ENCODE measurements at regions not wholly inside any gene's neighbourhood (a gene's known extent, or its start where the extent isn't known, plus 50 kb on each side); places are given as distances from the start of the nearest gene placed in this dataset.

DNA sequence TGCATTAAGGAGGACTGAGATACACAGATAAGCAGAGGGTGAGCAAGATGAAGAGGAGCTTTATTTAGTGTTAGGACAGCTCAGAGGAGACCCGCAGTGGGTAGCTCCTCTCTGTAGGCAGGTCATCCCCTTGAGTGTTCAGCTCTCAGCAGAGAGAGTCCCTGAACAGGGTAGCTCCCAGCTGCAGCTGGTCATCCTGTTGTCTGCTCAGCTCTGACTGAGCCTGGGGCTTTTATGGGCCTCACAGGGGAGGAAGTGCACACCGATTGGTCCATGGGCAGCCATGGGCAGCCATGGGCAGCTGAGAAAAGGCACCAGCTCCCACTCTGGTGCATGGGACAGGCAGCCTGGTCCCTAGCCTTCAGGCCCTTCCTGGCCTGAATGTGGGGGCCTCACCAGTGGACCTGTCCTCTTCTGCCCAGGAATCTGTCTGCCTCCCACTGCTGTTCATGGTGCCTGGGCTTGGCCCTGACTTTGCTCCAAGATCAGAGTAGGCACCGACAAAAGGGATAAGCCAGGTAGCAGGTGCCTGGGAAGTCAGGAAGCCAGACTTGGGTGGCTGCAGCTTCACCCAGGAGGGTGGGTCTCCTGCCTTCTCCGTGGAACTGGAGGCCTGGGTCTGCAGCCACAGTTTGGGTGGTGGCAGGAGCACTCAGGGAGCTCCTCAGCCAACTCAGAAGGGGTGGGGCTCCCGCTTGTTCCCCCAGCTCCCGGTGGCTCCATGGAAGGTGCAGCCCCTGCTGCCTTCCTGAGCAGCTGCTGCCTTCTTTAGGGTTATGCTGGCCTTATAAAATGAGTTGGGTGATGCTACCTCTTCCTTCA lies 54.7 kb downstream of the MYEOV start:
- DNase-seq (ENCODE audit: low read depth in 2 of 2) = no peak

GRCh38 chr11:69350040-69350439 lies 56.1 kb downstream of the MYEOV start:
- no peak for DNase-seq (ENCODE audit: low read depth in 2 of 2)

- DNase-seq (ENCODE audit: low read depth in 2 of 2) = no peak
These were observed 56.6 kb downstream of the MYEOV start for GRCh38 chr11:69350596-69350995.

GRCh38 chr11:69351460-69351859 lies 57.5 kb downstream of the MYEOV start:
- DNase-seq (ENCODE audit: low read depth in 2 of 2) = no peak

- DNase-seq (ENCODE audit: low read depth in 2 of 2) = no peak
These were observed 58.2 kb downstream of the MYEOV start for GRCh38 chr11:69352166-69352565.

DNA sequence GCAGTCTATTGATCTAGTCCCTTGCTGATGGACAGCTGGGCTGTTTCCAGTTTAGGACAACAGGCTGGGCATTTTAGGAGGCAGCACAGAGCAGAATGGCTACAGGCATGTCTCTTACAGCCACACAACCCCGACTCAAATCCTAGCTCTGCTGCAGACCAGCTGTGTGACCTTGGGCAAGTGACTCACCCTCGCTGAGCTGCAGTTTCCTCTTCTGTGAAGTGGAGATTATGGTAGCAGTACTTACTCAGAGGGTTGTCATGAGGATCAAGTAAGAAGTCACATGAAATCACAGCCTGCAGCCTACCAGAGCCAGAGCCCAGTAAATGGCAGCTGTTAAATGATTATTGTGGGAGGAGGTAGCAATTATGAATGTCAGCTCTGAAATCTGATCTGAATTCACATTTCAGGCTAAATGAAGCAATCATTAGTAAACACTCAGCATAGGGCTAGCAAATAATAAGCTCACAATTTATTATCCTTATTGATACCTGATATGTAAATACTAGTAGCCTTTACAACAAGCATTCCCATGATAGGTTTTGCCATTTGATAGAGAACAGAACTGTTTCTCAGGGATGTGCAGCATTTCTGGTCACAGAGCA lies 58.9 kb downstream of the MYEOV start:
- peak; percentile 28 to 30 for DNase-seq (ENCODE audit: low read depth in 2 of 2)

GRCh38 chr11:69353696-69354544 lies 60.0 kb downstream of the MYEOV start:
- no peak for DNase-seq (ENCODE audit: low read depth in 2 of 2)

- no peak for DNase-seq (ENCODE audit: low read depth in 2 of 2)
These were observed 60.6 kb downstream of the MYEOV start for GRCh38 chr11:69354545-69354897.

- no peak for DNase-seq (ENCODE audit: low read depth in 2 of 2)
These were observed 61.5 kb downstream of the MYEOV start for GRCh38 chr11:69355346-69355940.

DNA sequence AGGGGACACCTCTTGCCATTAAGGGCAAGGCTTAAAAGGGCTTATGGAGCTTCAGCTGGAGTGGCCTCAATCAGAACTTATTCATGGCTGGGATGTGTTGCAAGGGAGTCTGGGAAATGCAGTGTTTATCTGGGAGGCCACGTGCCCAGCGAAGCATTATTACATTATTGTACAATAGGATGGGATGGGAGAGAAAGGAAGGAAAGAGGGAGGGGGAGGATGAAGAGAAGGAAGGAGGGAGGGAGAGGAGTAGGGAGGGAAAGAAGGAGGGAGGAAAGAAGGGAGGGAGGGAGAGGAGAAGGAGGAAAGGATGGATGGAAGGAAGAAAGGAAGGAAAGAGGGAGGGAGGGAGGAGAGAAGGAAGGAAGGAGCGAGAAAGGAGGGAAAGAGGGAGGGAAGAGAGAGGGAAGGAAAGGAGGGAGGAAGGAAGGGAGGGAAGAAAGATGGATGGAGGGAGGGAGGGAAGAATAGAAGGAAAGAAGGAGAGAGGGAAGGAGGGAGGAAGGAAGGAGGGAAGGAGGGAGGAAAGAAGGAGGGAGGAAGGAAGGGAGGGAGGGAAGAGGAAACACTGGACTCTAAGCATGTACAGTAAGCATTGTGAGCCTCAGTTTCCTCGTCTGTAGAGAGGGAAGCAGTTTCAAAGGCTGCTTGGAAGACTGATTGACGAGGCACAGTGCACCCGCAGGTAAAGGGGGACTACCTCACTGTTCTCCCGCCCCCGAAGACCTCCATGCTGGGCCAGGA lies 62.2 kb downstream of the MYEOV start:
- DNase-seq (ENCODE audit: low read depth in 2 of 2) = no peak

DNA sequence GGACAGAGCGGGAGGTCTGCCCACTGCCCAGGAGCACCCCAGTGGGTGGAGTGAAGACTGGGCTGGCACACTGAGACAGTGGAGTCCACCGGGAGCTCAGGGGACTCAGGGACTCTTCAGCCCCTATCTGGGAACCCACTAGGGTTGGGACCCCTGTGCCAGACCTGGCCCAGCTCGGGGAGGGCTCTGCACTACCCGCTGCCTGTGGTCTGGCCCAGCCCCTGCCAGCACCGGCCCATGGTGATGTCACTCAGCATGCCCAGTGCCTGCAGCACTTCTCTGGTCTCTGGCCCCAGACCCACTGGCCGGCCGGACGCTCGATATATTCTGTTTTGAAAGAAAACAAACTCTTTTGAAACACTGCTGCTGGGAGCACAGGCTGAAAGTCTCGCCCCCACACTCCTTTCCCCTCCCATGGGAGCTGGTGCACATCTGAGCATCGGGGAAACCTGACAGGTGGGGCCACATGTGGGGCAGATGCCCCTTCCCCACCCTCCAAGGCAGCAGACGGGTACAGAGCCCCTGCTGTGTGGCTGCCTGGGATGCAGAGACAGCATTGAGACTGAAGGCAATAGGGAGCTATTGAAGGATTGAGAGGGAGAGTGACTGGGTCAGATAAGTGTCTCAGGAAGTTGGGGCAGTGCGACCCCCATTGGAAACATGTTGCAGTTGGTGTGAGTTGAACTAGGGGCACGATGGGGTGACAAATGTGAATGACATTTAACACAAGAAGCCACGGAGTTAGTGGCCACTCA lies 62.9 kb downstream of the MYEOV start:
- DNase-seq (ENCODE audit: low read depth in 2 of 2) = no peak

DNA sequence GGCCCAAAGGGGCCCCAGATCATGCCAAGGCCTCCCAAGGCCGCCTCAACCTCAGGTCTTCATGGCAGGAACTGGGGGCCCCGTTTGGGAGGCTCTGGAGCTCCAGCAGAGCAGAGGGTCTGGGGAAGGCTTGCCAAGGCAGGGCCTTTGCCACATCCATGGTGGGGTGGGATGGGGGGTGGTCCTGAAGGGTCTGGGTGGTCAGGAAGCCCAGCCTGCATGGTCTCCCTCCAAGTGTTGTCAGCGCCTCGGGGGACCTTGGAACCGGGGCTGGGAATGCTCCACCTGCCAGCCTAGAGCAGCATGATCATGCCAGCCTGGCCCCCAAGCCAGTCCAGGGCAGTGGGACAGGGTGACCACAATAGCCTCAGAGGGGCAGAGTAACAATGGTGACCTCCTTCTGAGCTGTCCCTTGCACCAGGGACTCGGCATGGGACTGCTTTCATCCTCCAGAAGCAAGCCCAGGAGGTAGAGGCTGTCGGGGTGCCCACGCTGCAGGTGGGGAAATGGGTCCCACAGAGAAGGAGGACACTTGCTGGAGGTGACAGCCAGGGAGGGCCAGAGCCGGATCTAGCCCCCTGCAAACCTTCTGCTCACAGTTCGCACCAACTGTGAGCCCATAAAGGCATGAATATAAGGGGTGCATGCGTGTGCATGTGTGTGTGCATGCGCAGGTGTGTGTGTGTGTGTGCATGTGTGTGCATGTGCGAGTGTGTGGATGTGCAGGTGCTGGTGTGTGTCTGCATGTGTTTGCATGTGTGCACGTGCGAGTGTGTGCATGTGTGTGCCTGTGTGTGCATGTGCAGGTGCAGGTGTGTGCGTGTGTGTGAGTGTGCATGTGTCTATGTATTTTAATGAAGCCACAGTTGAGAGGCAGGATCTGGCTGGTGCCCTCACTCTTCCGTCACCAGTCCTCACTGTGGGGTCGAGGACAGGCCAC lies 63.8 kb downstream of the MYEOV start:
- DNase-seq (ENCODE audit: low read depth in 2 of 2) = no peak

DNA sequence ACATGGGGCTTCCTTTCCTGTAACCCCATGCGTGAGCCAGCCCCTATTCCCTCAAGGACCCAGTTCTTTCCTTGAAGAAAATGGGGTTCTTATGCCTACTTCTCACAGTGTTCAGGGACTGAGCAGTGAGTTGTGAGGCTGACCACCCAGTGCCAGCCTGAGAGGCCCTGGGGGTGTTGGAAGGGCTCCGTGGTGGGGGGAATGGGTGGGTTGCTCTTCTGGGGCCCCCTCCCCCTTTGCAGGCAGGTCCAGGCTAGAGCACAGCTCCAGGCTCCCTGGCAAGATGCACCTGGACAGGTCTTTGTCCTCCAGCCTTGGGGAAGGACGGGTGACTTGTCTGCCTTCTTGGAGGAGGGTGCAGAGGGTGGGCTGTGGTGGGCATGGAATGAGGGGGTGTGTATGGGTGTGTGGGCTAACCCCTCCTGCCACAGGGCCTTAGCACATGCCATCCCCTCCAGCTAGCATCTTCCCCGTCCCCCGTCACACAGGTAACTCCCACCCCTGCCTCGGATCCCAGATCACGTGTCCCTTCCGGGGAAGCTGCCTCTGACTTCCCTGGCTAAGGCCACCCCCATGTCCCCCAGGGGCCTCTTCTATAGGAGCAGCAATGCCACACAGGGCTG lies 64.6 kb downstream of the MYEOV start:
- DNase-seq (ENCODE audit: low read depth in 2 of 2) = no peak

- DNase-seq (ENCODE audit: low read depth in 2 of 2) = no peak
These were observed 66.0 kb downstream of the MYEOV start for GRCh38 chr11:69359735-69360480.

DNA sequence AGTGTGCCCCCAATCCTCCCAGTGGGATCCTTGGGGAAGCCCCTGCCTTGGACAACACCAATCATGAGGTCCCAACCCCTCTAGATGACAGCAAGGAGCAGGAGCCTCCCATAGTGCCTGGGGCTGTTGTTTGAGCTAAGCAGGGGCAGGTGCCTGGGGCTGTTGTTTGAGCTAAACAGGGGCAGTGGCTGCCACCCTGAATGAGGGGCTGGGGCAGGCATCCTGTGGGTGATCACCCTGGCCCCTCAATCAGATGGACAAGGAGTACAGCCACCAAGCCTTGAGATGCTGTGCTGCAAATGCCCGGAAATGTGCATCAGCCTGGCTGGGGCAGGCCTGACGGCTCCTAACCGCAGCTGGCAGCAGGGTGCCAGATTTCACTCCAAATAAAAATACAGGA lies 66.7 kb downstream of the MYEOV start:
- no peak for DNase-seq (ENCODE audit: low read depth in 2 of 2)

GRCh38 chr11:69361048-69361447 lies 67.1 kb downstream of the MYEOV start:
- DNase-seq (ENCODE audit: low read depth in 2 of 2) = no peak

DNA sequence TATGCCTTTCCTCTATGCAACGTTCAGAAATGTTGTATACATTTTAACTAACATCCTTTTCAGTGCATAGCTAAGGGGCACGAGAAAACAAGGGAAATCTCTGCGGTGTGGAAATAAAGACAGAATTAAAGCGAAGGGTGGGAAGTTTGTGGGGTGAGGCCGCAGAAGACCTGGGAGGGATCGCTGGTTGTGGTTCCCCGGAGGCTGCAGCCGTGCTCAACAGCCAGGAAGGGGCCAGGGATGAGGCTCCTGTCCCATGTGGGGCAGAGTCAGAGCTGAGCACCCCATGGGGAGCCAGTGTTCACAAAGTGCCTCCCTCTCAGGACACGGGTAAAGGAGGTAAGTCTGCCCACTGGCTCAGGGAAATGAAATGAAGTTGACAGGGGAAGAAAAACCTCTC lies 67.5 kb downstream of the MYEOV start:
- DNase-seq (ENCODE audit: low read depth in 2 of 2) = no peak

- DNase-seq (ENCODE audit: low read depth in 2 of 2) = no peak
These were observed 68.4 kb downstream of the MYEOV start for GRCh38 chr11:69362315-69362714.

- DNase-seq (ENCODE audit: low read depth in 2 of 2) = no peak
These were observed 71.0 kb downstream of the MYEOV start for GRCh38 chr11:69364921-69365320.

Measured in stimulated activated CD4-positive, alpha-beta T cell treated with anti-CD3 and anti-CD28 coated beads, Interleukin-4, amount 100 ng/mL, for 48 hours (primary cell).